WERI-Rb-1 (cell line): ENCODE measurements at regions not wholly inside any gene's neighbourhood (a gene's known extent, or its start where the extent isn't known, plus 50 kb on each side); places are given as distances from the start of the nearest gene placed in this dataset.

Experiments used
- DNase-seq: peaks from one replicate; pipeline ENCODE4 v3.0.0-alpha.2; 2020
- H3K27ac ChIP-seq: fragments of 250-450 bp; sonication (Bioruptor Pico); 2 replicates; pipeline ENCODE4 v1.5.1; 2020; ENCODE audit warnings: mild to moderate bottlenecking, moderate library complexity
- H3K27me3 ChIP-seq: fragments of 250-450 bp; sonication (Bioruptor Pico); 2 replicates; pipeline ENCODE4 v1.5.1; 2021; ENCODE audit warnings: mild to moderate bottlenecking, low read depth, moderate library complexity; ENCODE audit not compliant: insufficient read depth, severe bottlenecking
- H3K36me3 ChIP-seq: fragments of 250-450 bp; sonication (Bioruptor Pico); 2 replicates; pipeline ENCODE4 v1.5.1; 2020; ENCODE audit warnings: mild to moderate bottlenecking, moderate library complexity
- H3K4me3 ChIP-seq: 2 replicates; pipeline ENCODE4 v1.5.1; 2011; ENCODE audit warnings: low read depth, mild to moderate bottlenecking, control low read depth, low read length
- H3K9me3 ChIP-seq: fragments of 250-450 bp; sonication (Bioruptor Pico); 2 replicates; pipeline ENCODE4 v1.5.1; 2021; ENCODE audit warnings: mild to moderate bottlenecking, moderate library complexity; ENCODE audit not compliant: severe bottlenecking
- TF ChIP-seq, protein P1 (sequence below): IDR thresholded peaks from 2 replicates; pipeline ENCODE4 v1.5.1; 2011; ENCODE audit warnings: low read depth, mild to moderate bottlenecking, control low read depth, inconsistent platforms, low read length

DNA sequence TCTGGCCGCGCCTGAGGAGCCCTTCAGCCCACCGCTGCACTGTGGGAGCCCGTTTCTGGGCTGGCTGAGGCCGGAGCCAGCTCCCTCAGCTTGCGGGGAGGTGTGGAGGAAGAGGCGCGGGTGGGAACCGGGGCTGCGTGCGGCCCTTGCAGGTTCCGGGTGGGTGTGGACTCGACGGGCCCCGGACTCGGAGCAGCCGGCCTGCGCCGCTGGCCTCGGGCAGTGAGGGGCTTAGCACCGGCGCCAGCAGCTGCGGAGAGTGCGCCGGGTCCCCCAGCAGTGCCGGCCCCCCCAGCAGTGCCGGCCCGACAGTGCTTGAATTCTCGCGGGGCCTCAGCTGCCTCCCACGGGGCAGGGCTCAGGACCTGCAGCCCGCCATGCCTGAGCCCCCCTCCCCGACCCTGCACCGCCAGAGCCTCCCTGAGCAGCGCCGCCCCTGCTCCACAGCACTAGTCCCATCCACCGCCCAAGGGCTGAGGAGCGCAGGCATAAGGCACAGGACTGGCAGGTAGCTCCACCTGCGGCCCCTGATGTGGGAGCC is 534.2 kb downstream of the ZNF804A start:
- H3K27me3 ChIP-seq = no peaks in the 10 kb centered on the region
- H3K27ac ChIP-seq = no peak overlapping the region
- H3K4me3 ChIP-seq = no peak overlapping the region
- no peak for DNase-seq
- TF ChIP-seq, protein P1, sequence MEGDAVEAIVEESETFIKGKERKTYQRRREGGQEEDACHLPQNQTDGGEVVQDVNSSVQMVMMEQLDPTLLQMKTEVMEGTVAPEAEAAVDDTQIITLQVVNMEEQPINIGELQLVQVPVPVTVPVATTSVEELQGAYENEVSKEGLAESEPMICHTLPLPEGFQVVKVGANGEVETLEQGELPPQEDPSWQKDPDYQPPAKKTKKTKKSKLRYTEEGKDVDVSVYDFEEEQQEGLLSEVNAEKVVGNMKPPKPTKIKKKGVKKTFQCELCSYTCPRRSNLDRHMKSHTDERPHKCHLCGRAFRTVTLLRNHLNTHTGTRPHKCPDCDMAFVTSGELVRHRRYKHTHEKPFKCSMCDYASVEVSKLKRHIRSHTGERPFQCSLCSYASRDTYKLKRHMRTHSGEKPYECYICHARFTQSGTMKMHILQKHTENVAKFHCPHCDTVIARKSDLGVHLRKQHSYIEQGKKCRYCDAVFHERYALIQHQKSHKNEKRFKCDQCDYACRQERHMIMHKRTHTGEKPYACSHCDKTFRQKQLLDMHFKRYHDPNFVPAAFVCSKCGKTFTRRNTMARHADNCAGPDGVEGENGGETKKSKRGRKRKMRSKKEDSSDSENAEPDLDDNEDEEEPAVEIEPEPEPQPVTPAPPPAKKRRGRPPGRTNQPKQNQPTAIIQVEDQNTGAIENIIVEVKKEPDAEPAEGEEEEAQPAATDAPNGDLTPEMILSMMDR = no peak
- no peaks in the 10 kb centered on the region for H3K9me3 ChIP-seq
- H3K36me3 ChIP-seq = no peaks in the 10 kb centered on the region

GRCh38 chr2:185137700-185138099 is 539.4 kb downstream of the ZNF804A start:
- no peak overlapping the region for H3K27ac ChIP-seq
- TF ChIP-seq, protein P1 = no peak
- H3K4me3 ChIP-seq = no peak overlapping the region
- DNase-seq = no peak
- no peaks in the 10 kb centered on the region for H3K27me3 ChIP-seq
- no peaks in the 10 kb centered on the region for H3K9me3 ChIP-seq
- no peaks in the 10 kb centered on the region for H3K36me3 ChIP-seq

GRCh38 chr2:185142677-185143076 is 544.3 kb downstream of the ZNF804A start:
- DNase-seq = no peak
- no peak overlapping the region for H3K27ac ChIP-seq
- TF ChIP-seq, protein P1 = no peak
- no peaks in the 10 kb centered on the region for H3K36me3 ChIP-seq
- H3K27me3 ChIP-seq = no peaks in the 10 kb centered on the region
- H3K9me3 ChIP-seq = no peaks in the 10 kb centered on the region
- no peak overlapping the region for H3K4me3 ChIP-seq

- Histone ChIP-seq H3K36me3 (no peaks in the 10 kb centered on the region), H3K27me3 (no peaks in the 10 kb centered on the region), H3K27ac (no peak overlapping the region), H3K9me3 (no peaks in the 10 kb centered on the region), H3K4me3 (no peak overlapping the region)
- TF ChIP-seq, protein P1 = no peak
- DNase-seq = no peak
These were observed 546.0 kb downstream of the ZNF804A start for GRCh38 chr2:185144159-185144919.

GRCh38 chr2:185145316-185146121 is 547.2 kb downstream of the ZNF804A start:
- Histone ChIP-seq H3K27me3 (no peaks in the 10 kb centered on the region), H3K36me3 (no peaks in the 10 kb centered on the region), H3K27ac (no peak overlapping the region), H3K4me3 (no peak overlapping the region), H3K9me3 (no peaks in the 10 kb centered on the region)
- TF ChIP-seq, protein P1 = no peak
- DNase-seq = no peak
